Lung (tissue), 11 donors: ENCODE measurements at regions not wholly inside any gene's neighbourhood (a gene's known extent, or its start where the extent isn't known, plus 50 kb on each side); places are given as distances from the start of the nearest gene placed in this dataset.
A peak's percentile ranks its signal among the peaks of the same experiment; 100 is the strongest.
"Not testable (repeated sequence)": the region's sequence is repeated elsewhere in the genome, so short reads cannot be mapped to it uniquely, and the experiment has no call there.

Experiments
- ATAC-seq: fragments of 200-7000 bp; cut with Tn5 transposase; one replicate; pipeline ENCODE4 v1.9.1; 2020; ENCODE audit warnings: moderate number of reproducible peaks; ENCODE audit not compliant: insufficient read depth, low FRiP score
- DNase-seq, 3 donors: peaks; one replicate each; pipeline ENCODE4 v3.0.0-alpha.2; 2013 to 2017
- H3K27ac ChIP-seq, 2 donors: one replicate each; pipeline ENCODE4 v1.5.1; 2013; ENCODE audit warnings: mild to moderate bottlenecking in 2 of 2, moderate library complexity in 2 of 2, control low read depth in 1 of 2, inconsistent platforms in 1 of 2, low read depth in 1 of 2, low read length in 1 of 2
- H3K27me3 ChIP-seq, 3 donors: one replicate each; pipeline ENCODE4 v1.5.1; 2013; ENCODE audit warnings: low read length in 2 of 3; ENCODE audit not compliant: control insufficient read depth in 3 of 3, insufficient read depth in 3 of 3
- H3K36me3 ChIP-seq, 4 donors: one replicate each; pipeline ENCODE4 v1.5.1; 2013; ENCODE audit warnings: low read length in 4 of 4, mild to moderate bottlenecking in 1 of 4, moderate library complexity in 1 of 4; ENCODE audit not compliant: control insufficient read depth in 4 of 4, insufficient read depth in 4 of 4
- H3K4me1 ChIP-seq, 5 donors: one replicate each; pipeline ENCODE4 v1.5.1; 2013; ENCODE audit warnings: low read length in 5 of 5, mild to moderate bottlenecking in 2 of 5, moderate library complexity in 1 of 5; ENCODE audit not compliant: control insufficient read depth in 5 of 5, insufficient read depth in 5 of 5
- H3K4me3 ChIP-seq: one replicate; pipeline ENCODE4 v1.5.1; 2013; ENCODE audit warnings: mild to moderate bottlenecking, control low read depth, moderate library complexity
- H3K9ac ChIP-seq, 2 donors: one replicate each; pipeline ENCODE4 v1.5.1; 2013; ENCODE audit warnings: low read length in 2 of 2, control low read depth in 1 of 2; ENCODE audit not compliant: insufficient read depth in 1 of 2
- H3K9me3 ChIP-seq, 4 donors: one replicate each; pipeline ENCODE4 v1.5.1; 2013; ENCODE audit warnings: low read length in 3 of 4, mild to moderate bottlenecking in 1 of 4, moderate library complexity in 1 of 4; ENCODE audit not compliant: control insufficient read depth in 4 of 4, insufficient read depth in 3 of 4
- WGBS, 2 donors: extraction: QIAGEN DNeasy Blood & Tissue Kit; methylation state at CpG; one replicate each; pipeline ENCODE4 v1.1.7; 2013; 5-methylcytosine and 5-hydroxymethylcytosine counted together
- TF ChIP-seq, protein P1 (sequence below): IDR thresholded peaks from 2 replicates; pipeline ENCODE4 v1.5.1; 2012; ENCODE audit warnings: mild to moderate bottlenecking; ENCODE audit errors: control extremely low read depth, extremely low read depth
- donor health status: control.
- donor health status: control.
- donor health status: Bipolar disorder and iron deficiency.
- donor health status: healthy.
- donor health status: DM: yes; HTN: yes; CAD: no.

DNA sequence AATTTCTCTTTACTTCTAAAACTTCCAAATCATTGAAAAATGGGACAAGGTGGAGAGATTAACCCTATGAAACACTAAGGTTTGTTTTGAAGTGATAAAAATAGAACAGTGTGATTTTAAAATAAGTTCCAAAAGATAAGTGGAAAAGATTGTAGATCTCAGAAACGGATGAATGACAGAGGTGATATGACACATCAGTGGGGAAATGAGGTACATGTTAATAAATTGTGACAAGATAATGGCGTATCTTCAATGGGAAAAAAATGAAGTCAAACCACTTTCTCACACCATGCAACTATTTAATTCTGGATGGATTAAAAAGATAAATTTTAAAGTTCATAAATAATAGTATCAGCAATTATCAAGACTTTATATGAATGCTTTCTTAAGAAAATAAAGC is 159.7 kb upstream of the VWC2 start:
- no peak overlapping the region for H3K9ac ChIP-seq
- WGBS, 2 donors: 52 to 91% methylated on average over 2 of the region's 2 CpGs
- no peak overlapping the region for H3K27ac ChIP-seq
- H3K36me3 ChIP-seq: no peaks in the 10 kb centered on the region
- no peak for DNase-seq
- ATAC-seq: no peak
- H3K4me3 ChIP-seq: no peak overlapping the region
- H3K4me1 ChIP-seq: peaks cover 0 to 2% (median 0%) of the 10 kb centered on the region in 5 donors
- peaks cover 0 to 2% (median 0%) of the 10 kb centered on the region in 4 donors for H3K9me3 ChIP-seq
- TF ChIP-seq, protein P1, sequence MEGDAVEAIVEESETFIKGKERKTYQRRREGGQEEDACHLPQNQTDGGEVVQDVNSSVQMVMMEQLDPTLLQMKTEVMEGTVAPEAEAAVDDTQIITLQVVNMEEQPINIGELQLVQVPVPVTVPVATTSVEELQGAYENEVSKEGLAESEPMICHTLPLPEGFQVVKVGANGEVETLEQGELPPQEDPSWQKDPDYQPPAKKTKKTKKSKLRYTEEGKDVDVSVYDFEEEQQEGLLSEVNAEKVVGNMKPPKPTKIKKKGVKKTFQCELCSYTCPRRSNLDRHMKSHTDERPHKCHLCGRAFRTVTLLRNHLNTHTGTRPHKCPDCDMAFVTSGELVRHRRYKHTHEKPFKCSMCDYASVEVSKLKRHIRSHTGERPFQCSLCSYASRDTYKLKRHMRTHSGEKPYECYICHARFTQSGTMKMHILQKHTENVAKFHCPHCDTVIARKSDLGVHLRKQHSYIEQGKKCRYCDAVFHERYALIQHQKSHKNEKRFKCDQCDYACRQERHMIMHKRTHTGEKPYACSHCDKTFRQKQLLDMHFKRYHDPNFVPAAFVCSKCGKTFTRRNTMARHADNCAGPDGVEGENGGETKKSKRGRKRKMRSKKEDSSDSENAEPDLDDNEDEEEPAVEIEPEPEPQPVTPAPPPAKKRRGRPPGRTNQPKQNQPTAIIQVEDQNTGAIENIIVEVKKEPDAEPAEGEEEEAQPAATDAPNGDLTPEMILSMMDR: no peak
- no peaks in the 10 kb centered on the region for H3K27me3 ChIP-seq

DNA sequence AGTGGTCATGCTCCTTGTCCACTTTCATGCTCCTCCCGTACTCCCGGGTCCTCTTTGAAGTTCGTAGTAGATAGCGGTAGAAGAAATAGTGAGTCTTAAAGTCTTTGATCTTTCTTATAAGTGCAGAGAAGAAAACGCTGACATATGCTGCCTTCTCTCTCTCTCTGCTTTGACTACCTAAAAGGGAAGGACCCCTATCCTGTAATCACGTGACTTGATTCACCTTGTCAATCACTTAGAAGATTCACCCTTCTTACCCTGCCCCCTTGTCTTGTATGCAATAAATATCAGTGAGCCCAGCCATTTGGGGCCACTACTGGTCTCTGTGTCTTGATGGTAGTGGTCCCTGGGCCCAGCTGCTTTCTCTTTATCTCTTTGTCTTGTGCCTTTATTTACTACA is 158.5 kb upstream of the VWC2 start:
- not testable (repeated sequence) for H3K4me1 ChIP-seq, H3K4me3 ChIP-seq, H3K9me3 ChIP-seq, H3K27me3 ChIP-seq, H3K36me3 ChIP-seq, ATAC-seq, H3K9ac ChIP-seq, H3K27ac ChIP-seq, DNase-seq
- 85 to 94% methylated on average over 6 of the region's 6 CpGs for WGBS, 2 donors

- Histone ChIP-seq H3K27ac (no peak overlapping the region), H3K9me3 (peaks cover 0 to 4% (median 0%) of the 10 kb centered on the region in 4 donors), H3K4me3 (no peak overlapping the region), H3K9ac (no peak overlapping the region), H3K4me1 (peaks cover 0 to 2% (median 0%) of the 10 kb centered on the region in 5 donors), H3K27me3 (no peaks in the 10 kb centered on the region), H3K36me3 (no peaks in the 10 kb centered on the region)
- TF ChIP-seq, protein P1: no peak
- ATAC-seq: no peak
- DNase-seq: no peak
- 83 to 85% methylated on average over 1 of the region's 1 CpG for WGBS, 2 donors
Measured at GRCh38 chr7:49618028-49618427, 155.4 kb upstream of the VWC2 start.

DNA sequence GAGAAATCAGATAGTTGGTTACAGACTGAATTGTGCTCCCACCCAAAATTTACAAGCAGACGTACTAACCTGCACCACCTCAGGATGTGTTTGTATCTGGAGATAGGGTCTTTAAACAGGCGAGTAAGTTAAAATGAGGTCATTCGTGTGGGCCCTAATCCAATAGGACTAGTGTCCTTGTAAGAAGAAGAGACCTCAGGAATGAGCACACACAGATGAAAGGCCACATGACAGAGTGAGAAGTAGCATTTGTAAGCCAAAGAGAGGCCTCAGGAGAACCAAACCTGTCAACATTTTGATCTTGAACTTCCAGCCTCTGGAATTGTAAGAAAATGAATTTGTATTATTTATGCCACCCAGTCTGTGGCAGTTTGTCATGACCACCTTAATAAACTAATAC is 149.5 kb upstream of the VWC2 start:
- no peaks in the 10 kb centered on the region for H3K36me3 ChIP-seq
- WGBS, 2 donors: 62 to 88% methylated on average over 3 of the region's 3 CpGs
- DNase-seq (no peak), ATAC-seq (no peak)
- peaks cover 0 to 4% (median 0%) of the 10 kb centered on the region in 4 donors for H3K9me3 ChIP-seq
- H3K4me1 ChIP-seq: peaks cover 0 to 4% (median 0%) of the 10 kb centered on the region in 5 donors
- H3K27me3 ChIP-seq: no peaks in the 10 kb centered on the region
- H3K4me3 ChIP-seq: no peak overlapping the region
- H3K27ac ChIP-seq: peak overlapping the region in 1 of 2 donors; percentile 50
- TF ChIP-seq, protein P1: no peak
- H3K9ac ChIP-seq: no peak overlapping the region
